Neutrophil (primary cell): ENCODE measurements at regions not wholly inside any gene's neighbourhood (a gene's known extent, or its start where the extent isn't known, plus 50 kb on each side); places are given as distances from the start of the nearest gene placed in this dataset.

Experiments used
- H3K27ac ChIP-seq: fragments of 200-600 bp; sonication (generic); 2 replicates; pipeline ENCODE4 v1.5.1; 2016; ENCODE audit warnings: mild to moderate bottlenecking, moderate library complexity
- H3K27me3 ChIP-seq: fragments of 200-600 bp; sonication (generic); 2 replicates; pipeline ENCODE4 v1.6.0; 2016; ENCODE audit warnings: mild to moderate bottlenecking
- H3K36me3 ChIP-seq: fragments of 200-600 bp; sonication (generic); 2 replicates; pipeline ENCODE4 v1.5.1; 2017
- H3K4me1 ChIP-seq, 2 experiments: fragments of 200-600 bp in 1 of 2; sonication (generic) in 1 of 2; 1 replicate in 1 of 2; 2 replicates in 1 of 2; pipeline versions ENCODE4 v1.5.1 to v1.6.1; 2013 to 2016; ENCODE audit warnings: low read depth in 1 of 2, low read length in 1 of 2, mild to moderate bottlenecking in 1 of 2, moderate library complexity in 1 of 2; ENCODE audit not compliant: control insufficient read depth in 1 of 2, insufficient read depth in 1 of 2
- H3K4me3 ChIP-seq, 2 experiments: fragments of 200-600 bp in 1 of 2; sonication (generic) in 1 of 2; 1 replicate in 1 of 2; 2 replicates in 1 of 2; pipeline ENCODE4 v1.5.1; 2013 to 2016; ENCODE audit warnings: low read depth in 1 of 2, low read length in 1 of 2, mild to moderate bottlenecking in 1 of 2, moderate library complexity in 1 of 2
- H3K9me3 ChIP-seq: fragments of 200-600 bp; sonication (generic); 2 replicates; pipeline ENCODE4 v1.5.1; 2016
- CTCF ChIP-seq: fragments of 200-600 bp; sonication (generic); IDR thresholded peaks from 2 replicates; pipeline ENCODE4 v1.5.1; 2016; ENCODE audit warnings: antibody characterized with exemption

- Histone ChIP-seq H3K27ac (no peak overlapping the region), H3K4me3 (no peak overlapping the region), H3K4me1 (peaks cover 0 to 11% of the 10 kb centered on the region in 2 experiments), H3K36me3 (no peaks in the 10 kb centered on the region), H3K27me3 (no peaks in the 10 kb centered on the region), H3K9me3 (no peaks in the 10 kb centered on the region)
- TF ChIP-seq CTCF: no peak
Observed at GRCh38 chr7:17133977-17134376, 164.5 kb upstream of the AHR start.

GRCh38 chr7:17134786-17135185 is 163.7 kb upstream of the AHR start:
- TF ChIP-seq CTCF: no peak

DNA sequence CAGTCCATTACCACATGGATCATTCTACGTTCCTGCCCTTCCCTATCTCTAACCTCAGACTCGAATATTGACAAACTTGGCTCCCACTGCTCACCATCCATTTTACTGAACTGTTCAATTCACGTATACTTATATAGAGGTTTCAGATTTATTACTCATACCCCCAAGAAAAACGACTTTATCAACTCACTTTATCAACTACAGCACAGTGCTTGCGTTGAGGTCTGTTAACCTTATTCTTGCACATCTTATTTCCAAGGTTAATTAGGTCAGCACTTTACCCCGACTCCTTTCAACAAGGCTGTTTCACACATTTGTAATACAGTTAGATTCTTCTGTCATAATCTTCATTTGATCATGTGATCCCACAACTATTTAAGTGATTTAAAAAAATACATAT is 162.3 kb upstream of the AHR start:
- TF ChIP-seq CTCF: no peak
- H3K36me3 ChIP-seq: no peaks in the 10 kb centered on the region
- no peak overlapping the region for H3K27ac ChIP-seq
- H3K9me3 ChIP-seq: no peaks in the 10 kb centered on the region
- no peak overlapping the region for H3K4me3 ChIP-seq
- H3K4me1 ChIP-seq: no peaks in the 10 kb centered on the region
- no peaks in the 10 kb centered on the region for H3K27me3 ChIP-seq

More at GRCh38 chr7:17134786-17135185, 163.7 kb upstream of the AHR start:
- no peak overlapping the region for H3K4me3 ChIP-seq
- H3K27ac ChIP-seq: no peak overlapping the region
- no peaks in the 10 kb centered on the region for H3K27me3 ChIP-seq
- no peaks in the 10 kb centered on the region for H3K9me3 ChIP-seq
- no peaks in the 10 kb centered on the region for H3K36me3 ChIP-seq
- peaks cover 0 to 11% of the 10 kb centered on the region in 2 experiments for H3K4me1 ChIP-seq

- no peaks in the 10 kb centered on the region for H3K27me3 ChIP-seq
- H3K27ac ChIP-seq: no peak overlapping the region
- H3K4me1 ChIP-seq: peaks cover 7 to 9% of the 10 kb centered on the region in 2 experiments
- no peaks in the 10 kb centered on the region for H3K36me3 ChIP-seq
- no peaks in the 10 kb centered on the region for H3K9me3 ChIP-seq
- TF ChIP-seq CTCF: no peak
- H3K4me3 ChIP-seq: no peak overlapping the region
Observed at GRCh38 chr7:17139081-17139480, 159.4 kb upstream of the AHR start.

DNA sequence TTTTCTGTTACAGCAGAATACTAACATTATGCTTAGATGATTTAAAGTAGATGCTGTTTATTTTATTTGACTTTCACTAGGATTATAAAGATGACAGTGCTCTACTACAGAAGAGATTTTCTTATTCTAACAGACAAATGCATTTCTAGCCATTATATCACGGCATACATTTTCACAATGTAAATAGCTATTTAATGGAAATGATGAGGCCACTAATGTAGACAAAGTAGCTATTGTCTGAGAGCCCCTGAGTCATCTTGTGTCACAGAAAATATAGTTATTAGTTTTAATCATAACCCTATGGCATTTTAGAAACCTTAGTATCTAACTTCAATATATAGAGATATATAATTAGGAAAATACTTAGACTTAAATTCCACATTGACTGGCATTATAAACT is 158.0 kb upstream of the AHR start:
- Histone ChIP-seq H3K9me3 (no peaks in the 10 kb centered on the region), H3K36me3 (no peaks in the 10 kb centered on the region), H3K4me1 (peaks cover 7 to 9% of the 10 kb centered on the region in 2 experiments), H3K27me3 (no peaks in the 10 kb centered on the region), H3K4me3 (no peak overlapping the region), H3K27ac (no peak overlapping the region)
- no peak for TF ChIP-seq CTCF
